GM12892 (cell line): ENCODE measurements at regions not wholly inside any gene's neighbourhood (a gene's known extent, or its start where the extent isn't known, plus 50 kb on each side); places are given as distances from the start of the nearest gene placed in this dataset.

ENCODE experiments used
- POLR2A ChIP-seq: IDR thresholded peaks from 2 replicates; pipeline ENCODE4 v1.6.1; 2011; ENCODE audit warnings: low read depth, low read length, control low read depth
- POLR2AphosphoS5 ChIP-seq: IDR thresholded peaks from 2 replicates; pipeline ENCODE4 v1.6.1; 2011; ENCODE audit warnings: low read depth, low read length, control low read depth
- TAF1 ChIP-seq: IDR thresholded peaks from 2 replicates; pipeline ENCODE4 v1.6.1; 2011; ENCODE audit warnings: low read depth, mild to moderate bottlenecking, control low read depth, low read length, borderline replicate concordance

DNA sequence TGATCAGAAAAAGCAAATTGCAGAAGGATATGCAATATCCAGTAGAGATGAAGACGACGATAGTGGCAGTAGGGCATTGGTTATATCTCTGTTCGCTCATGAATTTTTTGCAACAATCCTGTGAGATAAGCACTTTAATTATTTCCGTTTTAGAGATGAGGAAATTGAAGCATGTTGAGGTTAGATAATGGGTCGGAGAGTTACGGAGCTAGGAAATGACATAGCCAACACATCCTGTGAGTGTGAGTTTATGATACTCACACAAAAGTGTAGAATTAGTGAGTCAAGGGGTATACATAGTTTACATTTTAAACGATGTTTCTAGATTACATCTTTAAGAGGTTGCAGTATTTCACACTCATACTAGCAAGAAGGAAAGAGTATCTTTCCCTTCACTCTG is 123.1 kb upstream of the ARL4C start:
- no peak for TF ChIP-seq POLR2A
- TF ChIP-seq POLR2AphosphoS5: no peak
- no peak for TF ChIP-seq TAF1
